Activated naive CD4-positive, alpha-beta T cell treated with anti-CD3 and anti-CD28 coated beads, Interleukin-2, amount 50 U/mL, for 24 hours (primary cell): ENCODE measurements at regions not wholly inside any gene's neighbourhood (a gene's known extent, or its start where the extent isn't known, plus 50 kb on each side); places are given as distances from the start of the nearest gene placed in this dataset.

Source experiments
- H3K27ac Mint-ChIP-seq: one replicate; pipeline ENCODE4 v1.8.0; 2021; ENCODE audit warnings: mild to moderate bottlenecking, mixed read lengths
- H3K27me3 Mint-ChIP-seq: one replicate; pipeline ENCODE4 v1.8.0; 2021; ENCODE audit warnings: mixed read lengths
- H3K36me3 Mint-ChIP-seq: one replicate; pipeline ENCODE4 v1.8.0; 2021; ENCODE audit warnings: mixed read lengths
- H3K4me1 Mint-ChIP-seq: one replicate; pipeline ENCODE4 v1.8.0; 2021; ENCODE audit warnings: mixed read lengths
- H3K4me3 Mint-ChIP-seq: one replicate; pipeline ENCODE4 v1.8.0; 2021; ENCODE audit warnings: mild to moderate bottlenecking, mixed read lengths
- H3K9me3 Mint-ChIP-seq: one replicate; pipeline ENCODE4 v1.8.0; 2021; ENCODE audit warnings: mixed read lengths

DNA sequence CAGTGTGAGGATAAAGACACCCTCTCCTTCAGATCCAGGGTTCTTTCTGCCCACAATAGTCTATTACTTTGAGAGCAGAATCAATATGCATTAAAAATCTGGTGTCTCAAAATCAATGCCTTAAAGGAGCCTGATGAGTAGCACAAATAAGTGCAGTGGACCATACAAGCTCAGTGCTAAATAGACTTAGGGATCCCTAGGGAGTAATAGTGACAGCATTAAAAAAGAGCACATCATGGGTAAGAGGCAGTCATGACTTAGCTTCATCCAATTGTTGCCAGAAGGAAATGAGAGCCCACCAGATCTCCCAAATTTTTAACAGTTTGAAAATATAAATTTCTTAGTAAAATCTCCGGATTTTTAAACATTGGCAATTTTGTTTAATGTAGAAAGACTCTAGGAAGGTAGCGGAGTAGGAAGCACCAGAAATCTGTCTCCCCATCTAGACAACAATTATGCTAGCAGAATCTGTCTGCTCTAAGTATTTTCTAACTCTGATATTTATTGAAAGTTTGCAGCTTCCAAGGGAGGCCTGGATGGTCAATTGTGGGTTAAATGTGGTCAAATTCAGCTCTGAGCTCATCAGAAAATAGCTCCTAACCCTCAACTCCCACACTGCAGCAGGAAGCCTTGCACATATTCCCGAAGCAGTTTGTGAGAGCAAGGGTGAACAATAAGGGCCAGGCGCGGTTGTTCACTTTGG lies 443.9 kb downstream of the TLE1 start:
- no peaks in the 10 kb centered on the region for H3K27me3 Mint-ChIP-seq
- no peaks in the 10 kb centered on the region for H3K9me3 Mint-ChIP-seq
- H3K4me3 Mint-ChIP-seq = no peak overlapping the region
- H3K27ac Mint-ChIP-seq = no peak overlapping the region
- no peaks in the 10 kb centered on the region for H3K4me1 Mint-ChIP-seq
- no peaks in the 10 kb centered on the region for H3K36me3 Mint-ChIP-seq

DNA sequence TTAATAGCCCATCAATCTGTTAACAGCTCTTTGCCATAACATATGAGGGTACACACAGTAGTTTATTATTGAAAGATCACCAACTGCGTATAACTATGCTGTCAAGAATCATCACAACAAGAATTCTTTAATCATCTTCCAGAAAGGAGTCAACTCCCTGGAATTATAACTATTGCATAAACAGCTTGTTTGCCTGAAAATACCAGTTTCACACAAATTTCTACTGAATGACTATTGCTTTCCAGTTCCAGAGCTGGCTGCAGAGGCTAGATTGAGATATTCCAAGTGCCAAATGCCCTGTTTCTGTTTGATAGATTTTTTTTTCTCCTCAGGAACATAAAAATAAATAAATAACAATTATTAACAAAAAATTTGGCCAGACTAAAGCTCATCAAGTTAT lies 444.7 kb downstream of the TLE1 start:
- Mint-ChIP-seq H3K4me3 (no peak overlapping the region), H3K9me3 (no peaks in the 10 kb centered on the region), H3K27me3 (no peaks in the 10 kb centered on the region), H3K27ac (no peak overlapping the region), H3K4me1 (no peaks in the 10 kb centered on the region), H3K36me3 (no peaks in the 10 kb centered on the region)

- no peaks in the 10 kb centered on the region for H3K9me3 Mint-ChIP-seq
- H3K4me3 Mint-ChIP-seq = no peak overlapping the region
- H3K27ac Mint-ChIP-seq = no peak overlapping the region
- no peaks in the 10 kb centered on the region for H3K4me1 Mint-ChIP-seq
- no peaks in the 10 kb centered on the region for H3K27me3 Mint-ChIP-seq
- H3K36me3 Mint-ChIP-seq = no peaks in the 10 kb centered on the region
Observed at GRCh38 chr9:81242866-81243265, 446.5 kb downstream of the TLE1 start.

DNA sequence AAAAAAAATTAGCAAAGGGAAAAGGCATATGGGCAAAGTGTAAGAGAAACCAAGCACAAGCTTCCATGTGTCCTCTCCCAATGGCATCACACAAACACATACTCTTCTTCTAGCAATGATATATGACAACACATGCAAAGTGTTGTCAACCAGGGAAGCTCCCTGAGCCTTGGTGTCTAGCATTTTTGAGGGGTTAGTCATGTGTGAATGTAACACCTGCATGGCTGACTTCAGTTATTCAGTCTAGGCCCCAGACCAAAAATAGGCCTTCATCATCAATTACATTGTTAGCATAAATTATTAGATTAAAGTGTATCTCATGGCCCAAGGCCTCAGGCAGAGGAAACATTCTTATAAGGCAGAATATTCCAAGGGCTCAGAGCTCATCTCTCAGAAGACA lies 450.0 kb downstream of the TLE1 start:
- H3K27ac Mint-ChIP-seq = no peak overlapping the region
- no peaks in the 10 kb centered on the region for H3K36me3 Mint-ChIP-seq
- peaks cover 7% of the 10 kb centered on the region for H3K9me3 Mint-ChIP-seq
- no peaks in the 10 kb centered on the region for H3K27me3 Mint-ChIP-seq
- no peak overlapping the region for H3K4me3 Mint-ChIP-seq
- H3K4me1 Mint-ChIP-seq = no peaks in the 10 kb centered on the region

- H3K27me3 Mint-ChIP-seq = no peaks in the 10 kb centered on the region
- no peak overlapping the region for H3K27ac Mint-ChIP-seq
- no peak overlapping the region for H3K4me3 Mint-ChIP-seq
- no peaks in the 10 kb centered on the region for H3K36me3 Mint-ChIP-seq
- H3K4me1 Mint-ChIP-seq = no peaks in the 10 kb centered on the region
- H3K9me3 Mint-ChIP-seq = peaks cover 7% of the 10 kb centered on the region
Observed at GRCh38 chr9:81237565-81238231, 451.6 kb downstream of the TLE1 start.

GRCh38 chr9:81234924-81235610 lies 454.3 kb downstream of the TLE1 start:
- no peaks in the 10 kb centered on the region for H3K36me3 Mint-ChIP-seq
- H3K27me3 Mint-ChIP-seq = no peaks in the 10 kb centered on the region
- H3K9me3 Mint-ChIP-seq = peaks cover 7% of the 10 kb centered on the region
- H3K4me3 Mint-ChIP-seq = no peak overlapping the region
- H3K4me1 Mint-ChIP-seq = no peaks in the 10 kb centered on the region
- H3K27ac Mint-ChIP-seq = no peak overlapping the region

DNA sequence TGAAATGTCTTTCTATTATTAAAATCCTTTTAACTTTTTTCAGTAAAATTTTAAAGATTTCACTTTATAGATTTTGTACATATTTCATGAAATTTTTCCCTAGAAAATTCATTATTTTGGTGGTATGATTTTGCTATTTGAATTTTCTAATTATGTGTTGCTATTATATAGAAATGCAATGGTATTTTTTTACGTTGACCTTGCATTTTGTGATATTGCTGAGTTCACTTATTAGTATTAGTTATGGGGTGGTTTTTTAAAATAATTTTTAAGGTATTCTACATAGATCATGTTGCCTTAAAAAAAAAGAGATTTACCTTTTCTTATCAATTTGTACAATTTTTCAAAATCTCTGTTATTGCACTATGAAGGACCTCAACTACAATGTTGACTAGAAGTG lies 458.3 kb downstream of the TLE1 start:
- H3K4me3 Mint-ChIP-seq = no peak overlapping the region
- peaks cover 7% of the 10 kb centered on the region for H3K9me3 Mint-ChIP-seq
- H3K4me1 Mint-ChIP-seq = no peaks in the 10 kb centered on the region
- no peaks in the 10 kb centered on the region for H3K36me3 Mint-ChIP-seq
- H3K27me3 Mint-ChIP-seq = no peaks in the 10 kb centered on the region
- H3K27ac Mint-ChIP-seq = no peak overlapping the region

- Mint-ChIP-seq H3K4me3 (no peak overlapping the region), H3K9me3 (peaks cover 6% of the 10 kb centered on the region), H3K36me3 (no peaks in the 10 kb centered on the region), H3K4me1 (no peaks in the 10 kb centered on the region), H3K27ac (no peak overlapping the region), H3K27me3 (no peaks in the 10 kb centered on the region)
Observed at GRCh38 chr9:81227507-81228245, 461.7 kb downstream of the TLE1 start.

DNA sequence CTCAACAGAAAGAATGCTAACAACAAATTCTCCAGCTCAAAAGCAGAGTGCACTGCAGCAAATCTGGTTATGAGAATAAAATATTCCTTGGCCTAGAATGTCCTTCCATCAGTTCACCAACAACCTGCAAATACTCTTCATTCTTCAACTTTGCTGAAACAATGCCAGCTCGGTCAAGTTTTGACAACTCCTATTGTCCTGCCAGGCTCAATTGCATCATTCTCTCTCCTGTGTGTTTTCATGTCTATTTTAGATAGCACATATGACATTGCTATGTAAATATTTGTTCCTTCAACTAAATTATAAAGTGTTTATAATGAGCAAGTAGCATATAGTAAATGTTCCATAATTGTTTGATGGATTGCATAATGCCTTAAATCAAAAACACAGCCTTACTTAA lies 463.8 kb downstream of the TLE1 start:
- Mint-ChIP-seq H3K27me3 (no peaks in the 10 kb centered on the region), H3K4me3 (no peak overlapping the region), H3K9me3 (peaks cover 6% of the 10 kb centered on the region), H3K4me1 (no peaks in the 10 kb centered on the region), H3K27ac (no peak overlapping the region), H3K36me3 (no peaks in the 10 kb centered on the region)

DNA sequence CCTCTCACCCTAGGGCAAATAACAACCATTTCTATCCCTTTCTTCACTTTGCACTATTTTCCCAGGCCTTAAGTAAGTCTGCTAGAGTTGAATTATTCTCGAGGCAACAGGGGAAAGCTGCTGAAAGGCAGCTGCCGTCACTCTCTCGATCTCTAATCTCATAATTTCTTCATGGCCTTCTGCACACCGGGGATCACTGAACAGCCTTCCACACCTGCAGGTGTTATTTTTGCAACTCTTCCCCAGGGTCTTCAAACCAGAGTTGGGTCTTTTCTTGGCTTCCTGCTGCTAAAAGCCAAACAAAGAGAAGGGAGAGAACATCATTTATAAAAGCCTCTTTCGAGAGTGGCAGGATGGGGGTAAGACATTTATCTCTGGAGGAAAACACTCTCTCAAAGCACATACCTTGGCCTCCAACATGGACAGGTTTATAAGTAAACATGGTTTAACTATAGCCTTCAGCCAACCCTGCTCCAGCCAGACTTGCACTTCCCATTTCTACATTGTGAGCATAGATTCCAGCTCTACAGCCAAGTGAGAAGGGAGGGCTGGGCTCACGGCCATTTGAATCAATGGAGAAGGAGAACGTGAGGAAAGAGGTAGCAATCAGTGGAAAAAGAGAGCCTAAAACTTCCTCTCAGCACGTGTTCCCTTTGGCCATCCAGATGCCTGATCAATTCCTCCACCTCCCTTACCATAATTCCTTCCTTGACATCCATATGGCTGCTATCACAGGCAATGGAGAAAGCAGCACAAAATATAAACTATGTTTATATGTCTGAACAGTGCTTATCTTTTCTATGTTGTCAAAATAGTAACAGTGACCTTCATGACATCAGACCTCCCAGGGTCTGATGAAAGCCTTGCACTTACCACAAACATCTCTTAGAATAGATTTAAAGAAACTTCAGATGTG lies 464.9 kb downstream of the TLE1 start:
- H3K9me3 Mint-ChIP-seq = peaks cover 6% of the 10 kb centered on the region
- H3K4me1 Mint-ChIP-seq = no peaks in the 10 kb centered on the region
- no peak overlapping the region for H3K4me3 Mint-ChIP-seq
- no peak overlapping the region for H3K27ac Mint-ChIP-seq
- no peaks in the 10 kb centered on the region for H3K27me3 Mint-ChIP-seq
- no peaks in the 10 kb centered on the region for H3K36me3 Mint-ChIP-seq

DNA sequence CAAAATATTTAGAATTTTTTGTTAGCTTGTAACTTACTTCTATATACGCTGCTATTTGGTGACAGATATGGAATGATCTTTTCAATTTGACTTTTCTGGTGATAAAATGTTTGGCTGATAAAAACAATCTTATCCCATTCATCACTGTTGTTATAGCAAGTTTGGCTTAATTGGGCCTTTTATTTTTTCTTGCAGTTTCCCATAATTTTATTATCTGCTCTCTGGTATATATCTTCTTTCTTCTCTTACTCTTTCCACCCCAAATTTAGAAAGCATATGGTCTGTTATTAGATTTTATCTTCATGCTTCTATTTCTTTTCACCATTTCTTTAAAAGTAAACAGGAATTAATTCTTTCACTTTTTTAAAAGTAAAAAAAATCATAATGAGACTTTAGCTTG lies 474.4 kb downstream of the TLE1 start:
- no peaks in the 10 kb centered on the region for H3K4me1 Mint-ChIP-seq
- H3K36me3 Mint-ChIP-seq = no peaks in the 10 kb centered on the region
- no peak overlapping the region for H3K27ac Mint-ChIP-seq
- H3K9me3 Mint-ChIP-seq = peaks cover 9% of the 10 kb centered on the region
- H3K4me3 Mint-ChIP-seq = no peak overlapping the region
- H3K27me3 Mint-ChIP-seq = no peaks in the 10 kb centered on the region

DNA sequence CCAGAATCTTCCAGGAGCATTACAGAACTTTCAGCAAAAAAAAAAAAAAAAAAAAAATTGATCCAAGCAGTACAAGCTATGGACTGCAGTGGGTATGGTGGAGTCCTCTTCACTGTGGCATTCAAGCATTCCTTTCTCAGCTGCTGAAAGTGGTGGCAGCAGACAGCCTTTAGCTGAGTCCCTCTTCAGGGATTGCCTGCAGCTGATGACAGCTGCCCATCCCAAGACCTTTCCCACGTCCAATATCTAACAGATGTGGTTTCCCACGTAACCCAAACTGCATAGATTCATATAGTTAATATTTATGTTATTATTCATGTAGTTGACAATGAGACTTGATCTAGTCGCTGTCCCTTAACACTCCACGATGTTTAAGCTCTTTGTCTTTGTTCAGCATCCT lies 475.9 kb downstream of the TLE1 start:
- Mint-ChIP-seq H3K27me3 (no peaks in the 10 kb centered on the region), H3K4me1 (no peaks in the 10 kb centered on the region), H3K9me3 (peaks cover 9% of the 10 kb centered on the region), H3K4me3 (no peak overlapping the region), H3K27ac (no peak overlapping the region), H3K36me3 (no peaks in the 10 kb centered on the region)

DNA sequence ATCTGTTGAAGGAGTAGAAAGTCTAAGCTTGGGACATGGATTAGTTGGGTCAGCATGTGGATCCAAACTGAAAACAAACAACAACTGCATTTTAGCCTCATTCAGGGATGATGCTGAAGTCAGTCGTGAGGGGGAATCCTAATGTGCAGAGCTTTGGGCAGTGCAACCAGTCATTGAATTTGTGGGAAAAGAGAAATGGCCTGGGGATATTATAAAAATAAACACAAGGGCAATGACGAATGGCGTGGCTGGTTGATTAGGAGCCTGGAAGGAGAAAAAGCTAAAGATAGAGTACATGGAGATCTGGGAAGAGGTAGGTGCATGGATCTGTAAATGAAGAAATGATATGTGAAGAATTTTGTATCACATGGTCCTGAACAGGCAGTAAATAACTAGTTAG lies 477.6 kb downstream of the TLE1 start:
- H3K36me3 Mint-ChIP-seq = no peaks in the 10 kb centered on the region
- no peaks in the 10 kb centered on the region for H3K27me3 Mint-ChIP-seq
- H3K9me3 Mint-ChIP-seq = peaks cover 6% of the 10 kb centered on the region
- no peak overlapping the region for H3K4me3 Mint-ChIP-seq
- H3K4me1 Mint-ChIP-seq = no peaks in the 10 kb centered on the region
- no peak overlapping the region for H3K27ac Mint-ChIP-seq

DNA sequence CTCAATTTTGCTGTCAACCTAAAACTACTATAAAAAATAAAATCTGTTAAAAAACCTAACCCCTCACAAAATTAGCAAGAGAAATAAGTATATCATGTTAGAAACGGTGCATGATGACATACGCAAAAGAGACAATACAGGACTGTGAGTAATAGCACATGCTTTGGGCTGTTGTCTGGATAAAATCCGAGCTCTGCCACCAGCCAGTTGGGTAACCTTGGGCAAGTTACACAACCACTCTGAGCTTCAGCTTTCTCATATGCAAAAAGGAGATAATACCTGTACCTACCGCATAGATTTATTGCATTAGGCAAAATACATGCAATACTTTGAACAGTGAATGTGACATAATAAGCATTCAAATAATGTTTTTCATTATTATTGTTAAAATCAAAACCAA lies 481.7 kb downstream of the TLE1 start:
- no peaks in the 10 kb centered on the region for H3K36me3 Mint-ChIP-seq
- no peaks in the 10 kb centered on the region for H3K9me3 Mint-ChIP-seq
- no peak overlapping the region for H3K4me3 Mint-ChIP-seq
- H3K27ac Mint-ChIP-seq = no peak overlapping the region
- no peaks in the 10 kb centered on the region for H3K4me1 Mint-ChIP-seq
- H3K27me3 Mint-ChIP-seq = no peaks in the 10 kb centered on the region

- Mint-ChIP-seq H3K4me1 (no peaks in the 10 kb centered on the region), H3K4me3 (no peak overlapping the region), H3K9me3 (no peaks in the 10 kb centered on the region), H3K36me3 (no peaks in the 10 kb centered on the region), H3K27me3 (no peaks in the 10 kb centered on the region), H3K27ac (no peak overlapping the region)
Observed at GRCh38 chr9:81202292-81202691, 487.1 kb downstream of the TLE1 start.
